ENCODE measurements at regions not wholly inside any gene's neighbourhood (a gene's known extent, or its start where the extent isn't known, plus 50 kb on each side); places are given as distances from the start of the nearest gene placed in this dataset.

- DNase-seq = no peak
Observed at GRCh38 chr11:116171271-116172140, 601.3 kb downstream of the BUD13 start.

GRCh38 chr11:116170526-116171120, 602.2 kb downstream of the BUD13 start:
- DNase-seq = no peak

GRCh38 chr11:116169776-116170175, 603.0 kb downstream of the BUD13 start:
- DNase-seq = no peak

- no peak for DNase-seq
Observed at GRCh38 chr11:116168459-116168787, 604.4 kb downstream of the BUD13 start.

GRCh38 chr11:116167706-116168458, 604.9 kb downstream of the BUD13 start:
- DNase-seq = no peak

GRCh38 chr11:116166573-116167465, 606.0 kb downstream of the BUD13 start:
- no peak for DNase-seq

- DNase-seq = no peak
Observed at GRCh38 chr11:116164843-116165242, 607.9 kb downstream of the BUD13 start.

GRCh38 chr11:116162886-116163230, 609.9 kb downstream of the BUD13 start:
- DNase-seq = no peak

GRCh38 chr11:116162086-116162885, 610.5 kb downstream of the BUD13 start:
- DNase-seq = no peak

GRCh38 chr11:116148645-116149044, 624.1 kb downstream of the BUD13 start:
- no peak for DNase-seq

- no peak for DNase-seq
Observed at GRCh38 chr11:116148056-116148455, 624.7 kb downstream of the BUD13 start.

- DNase-seq = no peak
Observed at GRCh38 chr11:116145187-116145865, 627.5 kb downstream of the BUD13 start.

- no peak for DNase-seq
Observed at GRCh38 chr11:116144387-116144958, 628.3 kb downstream of the BUD13 start.

- no peak for DNase-seq
Observed at GRCh38 chr11:116138280-116138679, 634.1 kb upstream of the CADM1 start.

- no peak for DNase-seq
Observed at GRCh38 chr11:116137753-116138152, 633.5 kb upstream of the CADM1 start.

- no peak for DNase-seq
Observed at GRCh38 chr11:116136987-116137674, 632.9 kb upstream of the CADM1 start.

- no peak for DNase-seq
Observed at GRCh38 chr11:116135891-116136290, 631.7 kb upstream of the CADM1 start.

- no peak for DNase-seq
Observed at GRCh38 chr11:116134450-116134849, 630.2 kb upstream of the CADM1 start.

GRCh38 chr11:116132273-116132978, 628.2 kb upstream of the CADM1 start:
- DNase-seq = no peak

GRCh38 chr11:116130122-116130521, 625.9 kb upstream of the CADM1 start:
- DNase-seq = no peak
